GM20431 (cell line): ENCODE measurements at regions not wholly inside any gene's neighbourhood (a gene's known extent, or its start where the extent isn't known, plus 50 kb on each side); places are given as distances from the start of the nearest gene placed in this dataset.

Experiments
- in situ Hi-C: fragments of 300-500 bp; cut with MseI, MboI; formaldehyde crosslinking; loops from one replicate; pipeline ENCODE4 v1.15.0; 2020; ENCODE audit warnings: low sequenced_read_pairs; ENCODE audit not compliant: unreplicated experiment

- in situ Hi-C loops = no loop called here
These were observed 252.9 kb upstream of the NR5A2 start for GRCh38 chr1:199774433-199775089.

- in situ Hi-C loops = no loop called here
These were observed 250.6 kb upstream of the NR5A2 start for GRCh38 chr1:199776768-199777497.

GRCh38 chr1:199778324-199778955 lies 249.1 kb upstream of the NR5A2 start:
- in situ Hi-C loops = no loop called here

DNA sequence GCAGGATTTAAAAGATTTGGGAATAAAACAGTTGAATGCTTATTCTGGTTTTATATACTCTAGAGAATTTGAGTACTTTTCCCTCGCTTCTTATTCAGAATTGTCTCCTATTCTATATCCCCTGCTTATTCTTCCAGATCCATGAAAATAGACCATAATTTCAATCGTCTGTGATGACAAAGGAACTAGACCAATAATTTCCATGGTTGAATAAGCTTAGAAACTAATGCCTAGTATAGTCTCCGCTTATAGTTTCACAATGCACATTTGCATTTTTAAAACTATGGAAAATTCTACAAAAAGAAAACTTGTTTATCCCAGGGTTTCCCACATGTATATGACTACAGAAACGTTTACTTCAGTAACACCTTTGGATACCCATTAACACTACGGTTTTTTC lies 247.4 kb upstream of the NR5A2 start:
- in situ Hi-C loops = no loop called here

DNA sequence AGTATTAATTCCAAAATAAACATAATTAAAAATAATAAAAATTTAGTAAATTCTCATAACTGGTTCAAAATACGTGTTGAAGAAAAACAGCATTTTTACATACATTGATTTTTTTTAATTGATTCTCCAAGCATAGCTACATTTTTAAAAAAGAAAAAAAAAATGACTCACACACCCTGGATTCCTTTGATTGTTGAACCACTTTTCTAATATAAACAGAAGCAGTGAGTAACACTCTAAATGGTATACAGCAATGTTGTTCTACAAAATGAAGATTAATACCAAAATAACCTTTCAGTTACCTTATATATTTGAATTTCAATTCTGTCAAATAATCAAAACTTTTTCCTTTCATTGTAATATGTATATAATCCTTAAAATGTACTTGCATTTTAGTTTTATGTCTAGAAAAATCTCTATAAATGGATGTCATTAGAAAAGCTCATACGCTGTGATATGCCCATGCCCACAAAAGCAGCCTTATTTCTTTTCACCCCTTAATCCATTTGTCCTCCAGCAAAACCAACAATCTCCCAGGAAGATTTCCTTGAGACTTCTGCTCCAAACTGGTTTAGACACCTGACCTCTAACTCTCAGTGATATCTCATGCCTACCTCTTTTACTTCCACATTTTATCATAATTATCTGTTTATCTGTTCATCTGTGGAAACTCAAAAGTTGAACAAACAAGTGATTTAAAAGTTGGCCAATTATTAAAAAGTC lies 246.4 kb upstream of the NR5A2 start:
- in situ Hi-C loops = no loop called here

GRCh38 chr1:199784138-199784895 lies 243.2 kb upstream of the NR5A2 start:
- in situ Hi-C loops = no loop called here

DNA sequence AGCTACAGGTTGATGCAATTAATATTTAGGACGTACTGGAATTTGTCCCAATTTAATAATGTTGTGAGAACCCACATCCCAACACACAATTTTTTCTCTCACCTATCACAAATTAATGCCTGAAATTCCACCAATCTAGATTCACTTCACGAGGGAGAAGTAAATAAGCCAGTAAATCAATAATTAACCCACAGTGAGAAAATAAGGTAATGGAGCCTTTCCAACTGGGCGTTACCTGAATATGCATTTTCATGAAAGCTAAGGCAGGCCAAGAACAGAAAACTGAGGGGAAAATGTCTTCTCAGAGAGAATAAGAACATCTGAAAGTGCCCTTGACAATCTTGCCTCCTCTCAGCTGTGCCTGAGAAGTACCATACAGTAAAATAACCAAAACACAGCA lies 240.8 kb upstream of the NR5A2 start:
- in situ Hi-C loops = no loop called here

DNA sequence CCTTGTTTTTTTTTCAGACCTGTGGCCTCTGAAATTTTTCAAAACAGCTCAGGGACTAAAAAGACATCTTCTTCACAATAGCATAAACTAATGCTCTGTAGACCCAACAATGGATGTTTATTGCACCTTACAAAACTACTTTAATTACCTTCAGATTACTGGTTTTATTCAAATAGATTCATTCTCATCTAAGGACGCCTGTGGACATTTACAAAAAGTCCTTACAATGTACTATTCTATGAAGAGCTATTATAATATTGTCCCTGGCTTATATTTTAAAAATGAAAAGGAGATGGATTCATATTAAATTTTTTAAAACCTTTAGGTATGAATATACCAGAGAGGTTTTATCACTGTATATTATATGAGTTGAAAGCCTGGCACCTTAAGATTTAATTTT lies 238.4 kb upstream of the NR5A2 start:
- in situ Hi-C loops = no loop called here

DNA sequence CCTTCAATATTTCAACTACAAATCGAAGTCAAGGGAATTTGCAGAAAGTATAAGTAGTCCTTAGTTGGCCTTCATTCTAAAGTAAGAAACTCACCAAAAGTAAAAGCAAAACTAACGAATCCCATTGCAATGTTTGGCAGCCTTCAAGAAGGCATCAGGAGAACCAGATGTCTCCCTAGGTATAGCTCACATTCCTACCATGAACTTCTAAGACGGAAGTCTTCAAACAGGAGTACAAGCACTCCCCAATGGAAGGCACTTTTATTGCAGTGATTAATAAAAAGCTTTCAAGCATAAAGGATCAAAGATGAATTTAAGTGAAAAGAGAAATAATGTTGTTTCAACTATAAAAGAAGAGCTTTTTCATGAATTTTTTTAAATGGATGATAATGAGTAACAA lies 236.0 kb upstream of the NR5A2 start:
- in situ Hi-C loops = no loop called here

- in situ Hi-C loops = no loop called here
These were observed 234.6 kb upstream of the NR5A2 start for GRCh38 chr1:199792874-199793273.

- in situ Hi-C loops = no loop called here
These were observed 233.2 kb upstream of the NR5A2 start for GRCh38 chr1:199794105-199794863.

GRCh38 chr1:199799116-199799515 lies 228.4 kb upstream of the NR5A2 start:
- in situ Hi-C loops = no loop called here

DNA sequence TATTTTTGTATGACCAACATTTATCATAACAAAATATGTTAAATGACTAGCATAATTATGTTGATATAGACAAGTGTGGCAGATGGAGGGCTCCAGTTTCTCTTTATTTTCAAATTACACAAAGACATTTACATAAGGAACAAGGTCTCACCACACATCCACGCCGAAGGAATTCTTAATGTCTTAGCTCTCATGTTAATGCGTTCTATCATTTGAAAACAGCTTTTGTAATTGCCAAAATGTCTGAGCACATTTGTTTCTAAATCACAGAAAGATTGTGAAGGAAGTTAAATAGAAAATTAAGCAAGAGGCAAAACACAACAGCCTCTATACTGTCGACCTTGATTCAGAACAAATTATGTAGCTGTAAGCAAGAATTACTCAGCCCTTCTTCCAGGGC lies 223.0 kb upstream of the NR5A2 start:
- in situ Hi-C loops = no loop called here

GRCh38 chr1:199808110-199808870 lies 219.2 kb upstream of the NR5A2 start:
- in situ Hi-C loops = no loop called here

DNA sequence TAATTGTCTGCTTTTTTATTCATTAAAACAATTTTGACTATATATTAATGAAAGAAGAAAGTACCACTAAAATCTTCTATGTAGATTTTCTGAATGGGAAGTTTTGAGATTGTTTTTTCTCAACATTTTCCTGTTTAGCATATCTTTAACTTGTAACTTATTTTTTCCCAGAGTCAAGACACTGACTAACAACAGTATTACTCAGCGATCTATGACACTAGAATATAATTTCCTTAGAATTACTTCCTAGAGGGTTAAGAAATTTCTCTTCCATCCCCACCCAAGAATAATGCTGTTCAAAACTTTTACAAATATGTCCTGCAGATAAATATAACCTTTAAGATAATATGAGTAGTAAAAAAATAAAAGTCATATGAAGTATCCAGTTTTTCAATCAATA lies 218.2 kb upstream of the NR5A2 start:
- in situ Hi-C loops = no loop called here

- in situ Hi-C loops = no loop called here
These were observed 216.3 kb upstream of the NR5A2 start for GRCh38 chr1:199811163-199811562.

DNA sequence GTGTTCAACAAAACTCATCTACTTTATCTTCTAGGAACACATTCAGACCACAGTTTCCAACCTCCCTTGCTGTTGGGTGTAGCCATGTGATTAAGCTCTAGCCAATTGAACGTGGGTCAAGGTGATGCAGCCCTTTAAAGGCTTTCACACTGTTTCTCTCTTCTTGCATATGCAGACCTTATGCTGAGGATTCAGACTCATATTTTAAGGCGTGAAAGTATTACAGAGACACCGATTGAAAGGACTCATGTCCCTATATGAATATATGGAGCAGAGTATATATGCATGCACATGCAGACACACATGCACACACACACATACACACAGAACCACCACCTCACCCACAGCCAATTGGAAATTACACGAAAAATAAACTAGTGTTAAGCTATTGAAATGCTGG lies 214.3 kb upstream of the NR5A2 start:
- in situ Hi-C loops = no loop called here

DNA sequence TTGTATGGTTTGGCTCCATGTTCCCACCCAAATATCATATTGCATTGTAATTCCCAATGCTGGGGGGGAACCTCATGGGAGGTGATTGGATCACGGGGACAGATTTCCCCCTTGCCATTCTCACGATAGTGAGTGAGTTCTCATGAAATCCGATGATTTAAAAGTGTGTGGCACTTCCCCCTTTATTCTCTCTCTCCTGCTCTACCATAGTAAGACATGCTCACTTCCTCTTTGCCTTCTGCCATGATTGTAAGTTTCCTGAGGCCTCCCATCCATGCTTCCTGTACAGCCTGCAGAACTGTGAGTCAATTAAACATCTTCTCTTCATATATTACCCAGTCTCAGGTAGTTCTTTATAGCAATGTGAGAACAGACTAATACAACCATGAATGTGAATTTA lies 211.6 kb upstream of the NR5A2 start:
- in situ Hi-C loops = no loop called here

DNA sequence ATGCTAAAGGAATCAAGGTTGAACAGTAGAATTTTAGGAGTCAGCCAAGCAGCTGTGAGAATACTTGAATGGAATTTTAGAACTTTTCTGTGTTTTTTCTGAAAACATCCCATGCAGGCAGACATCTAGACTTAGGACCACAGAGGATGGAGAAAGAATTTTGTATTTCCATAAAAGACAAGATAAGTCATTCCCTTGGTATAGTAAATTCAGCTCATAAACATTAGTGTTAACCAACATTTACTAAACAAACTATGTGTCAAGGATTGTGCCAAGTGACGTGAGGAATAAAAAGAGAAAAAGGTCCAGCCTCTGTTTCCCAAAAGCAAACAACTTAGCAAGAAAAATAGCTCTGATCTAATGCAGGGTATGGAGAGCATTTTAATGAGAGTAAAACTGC lies 210.2 kb upstream of the NR5A2 start:
- in situ Hi-C loops = no loop called here
